Stimulated activated naive CD8-positive, alpha-beta T cell treated with anti-CD3 and anti-CD28 coated beads, Interleukin-15, amount 100 ng/mL, for 72 hours (primary cell): ENCODE measurements at regions not wholly inside any gene's neighbourhood (a gene's known extent, or its start where the extent isn't known, plus 50 kb on each side); places are given as distances from the start of the nearest gene placed in this dataset.
"Not testable (repeated sequence)": the region's sequence is repeated elsewhere in the genome, so short reads cannot be mapped to it uniquely, and the experiment has no call there.

ENCODE experiments used
- ATAC-seq: fragments of 150-1000 bp; cut with Tn5 transposase; 2 replicates; pipeline ENCODE4 v1.10.0; 2021; ENCODE audit warnings: mild to moderate bottlenecking, moderate library complexity
- DNase-seq, 2 donors: peaks; one replicate each; pipeline ENCODE4 v3.0.0; 2021 to 2022
- H3K27ac Mint-ChIP-seq, 2 donors: one replicate each; pipeline ENCODE4 v1.8.0; 2022; ENCODE audit warnings: mild to moderate bottlenecking in 2 of 2, mixed read lengths in 2 of 2, moderate library complexity in 2 of 2
- H3K27me3 Mint-ChIP-seq: one replicate; pipeline ENCODE4 v1.8.0; 2022; ENCODE audit warnings: mixed read lengths
- H3K4me1 Mint-ChIP-seq: one replicate; pipeline ENCODE4 v1.8.0; 2022; ENCODE audit warnings: mild to moderate bottlenecking, mixed read lengths
- H3K4me3 Mint-ChIP-seq, 2 donors: one replicate each; pipeline ENCODE4 v1.8.0; 2022; ENCODE audit warnings: mild to moderate bottlenecking in 2 of 2, mixed read lengths in 2 of 2, moderate library complexity in 1 of 2
- H3K9me3 Mint-ChIP-seq, 2 donors: one replicate each; pipeline ENCODE4 v1.8.0; 2022; ENCODE audit warnings: mixed read lengths in 2 of 2

GRCh38 chr4:72864898-72865297 lies 204.6 kb downstream of the COX18 start:
- Mint-ChIP-seq H3K27ac (no peak overlapping the region), H3K27me3 (no peaks in the 10 kb centered on the region), H3K9me3 (peaks cover 0 to 6% of the 10 kb centered on the region in 2 donors), H3K4me1 (no peaks in the 10 kb centered on the region), H3K4me3 (no peak overlapping the region)
- DNase-seq (no peak), ATAC-seq (no peak)

GRCh38 chr4:72864277-72864676 lies 205.2 kb downstream of the COX18 start:
- not testable (repeated sequence) for H3K27me3 Mint-ChIP-seq, H3K27ac Mint-ChIP-seq, H3K9me3 Mint-ChIP-seq, DNase-seq, H3K4me1 Mint-ChIP-seq, H3K4me3 Mint-ChIP-seq, ATAC-seq

GRCh38 chr4:72860766-72861165 lies 208.8 kb downstream of the COX18 start:
- Mint-ChIP-seq H3K9me3 (no peaks in the 10 kb centered on the region), H3K27me3 (no peaks in the 10 kb centered on the region), H3K27ac (no peak overlapping the region), H3K4me3 (no peak overlapping the region), H3K4me1 (no peaks in the 10 kb centered on the region)
- no peak for ATAC-seq
- DNase-seq = no peak

GRCh38 chr4:72858328-72858727 lies 211.2 kb downstream of the COX18 start:
- no peaks in the 10 kb centered on the region for H3K4me1 Mint-ChIP-seq
- no peak overlapping the region for H3K4me3 Mint-ChIP-seq
- ATAC-seq (peak; percentile 33), DNase-seq (no peak)
- peaks cover 0 to 11% of the 10 kb centered on the region in 2 donors for H3K9me3 Mint-ChIP-seq
- H3K27ac Mint-ChIP-seq = no peak overlapping the region
- no peaks in the 10 kb centered on the region for H3K27me3 Mint-ChIP-seq

- no peak for DNase-seq
- no peaks in the 10 kb centered on the region for H3K4me1 Mint-ChIP-seq
- H3K27me3 Mint-ChIP-seq = no peaks in the 10 kb centered on the region
- H3K4me3 Mint-ChIP-seq = no peak overlapping the region
- H3K9me3 Mint-ChIP-seq = peaks cover 0 to 11% of the 10 kb centered on the region in 2 donors
- ATAC-seq = no peak
- H3K27ac Mint-ChIP-seq = no peak overlapping the region
These were observed 211.7 kb downstream of the COX18 start for GRCh38 chr4:72857787-72858186.

- ATAC-seq = no peak
- Mint-ChIP-seq H3K27ac (no peak overlapping the region), H3K9me3 (peaks cover 0 to 11% of the 10 kb centered on the region in 2 donors)
These were observed 212.3 kb downstream of the COX18 start for GRCh38 chr4:72857216-72857615.

GRCh38 chr4:72846280-72847111 lies 223.0 kb downstream of the COX18 start:
- H3K27ac Mint-ChIP-seq = no peak overlapping the region
- H3K27me3 Mint-ChIP-seq = no peaks in the 10 kb centered on the region
- H3K4me1 Mint-ChIP-seq = no peaks in the 10 kb centered on the region
- DNase-seq = no peak
- H3K9me3 Mint-ChIP-seq = peaks cover 6 to 25% of the 10 kb centered on the region in 2 donors
- no peak for ATAC-seq
- no peak overlapping the region for H3K4me3 Mint-ChIP-seq

More at GRCh38 chr4:72857216-72857615, 212.3 kb downstream of the COX18 start:
- H3K4me3 Mint-ChIP-seq = no peak overlapping the region
- no peaks in the 10 kb centered on the region for H3K4me1 Mint-ChIP-seq
- no peak for DNase-seq
- peaks cover 3% of the 10 kb centered on the region for H3K27me3 Mint-ChIP-seq

GRCh38 chr4:72843466-72843865 lies 226.1 kb downstream of the COX18 start:
- ATAC-seq = no peak
- H3K27me3 Mint-ChIP-seq = no peaks in the 10 kb centered on the region
- peaks cover 6 to 14% of the 10 kb centered on the region in 2 donors for H3K9me3 Mint-ChIP-seq
- H3K4me3 Mint-ChIP-seq = no peak overlapping the region
- no peak for DNase-seq
- no peak overlapping the region for H3K27ac Mint-ChIP-seq
- H3K4me1 Mint-ChIP-seq = no peaks in the 10 kb centered on the region

- no peaks in the 10 kb centered on the region for H3K4me1 Mint-ChIP-seq
- H3K9me3 Mint-ChIP-seq = peaks cover 4 to 6% of the 10 kb centered on the region in 2 donors
- no peak for DNase-seq
- H3K27me3 Mint-ChIP-seq = no peaks in the 10 kb centered on the region
- no peak for ATAC-seq
- no peak overlapping the region for H3K27ac Mint-ChIP-seq
- no peak overlapping the region for H3K4me3 Mint-ChIP-seq
These were observed 227.2 kb downstream of the COX18 start for GRCh38 chr4:72842323-72842722.

GRCh38 chr4:72840166-72840565 lies 229.3 kb downstream of the COX18 start:
- H3K27ac Mint-ChIP-seq, H3K27me3 Mint-ChIP-seq, ATAC-seq, DNase-seq, H3K4me3 Mint-ChIP-seq, H3K4me1 Mint-ChIP-seq: not testable (repeated sequence)
- H3K9me3 Mint-ChIP-seq = peaks cover 8 to 11% of the 10 kb centered on the region in 2 donors

- DNase-seq (no peak), ATAC-seq (no peak)
- Mint-ChIP-seq H3K27ac (no peak overlapping the region), H3K27me3 (peaks cover 6% of the 10 kb centered on the region), H3K4me3 (no peak overlapping the region), H3K4me1 (no peaks in the 10 kb centered on the region), H3K9me3 (peaks cover 9 to 21% of the 10 kb centered on the region in 2 donors)
These were observed 240.7 kb downstream of the COX18 start for GRCh38 chr4:72828864-72829263.

GRCh38 chr4:72827968-72828367 lies 241.5 kb downstream of the COX18 start:
- H3K4me1 Mint-ChIP-seq = no peaks in the 10 kb centered on the region
- no peak overlapping the region for H3K27ac Mint-ChIP-seq
- no peak overlapping the region for H3K4me3 Mint-ChIP-seq
- peaks cover 8 to 18% of the 10 kb centered on the region in 2 donors for H3K9me3 Mint-ChIP-seq
- H3K27me3 Mint-ChIP-seq = peaks cover 6% of the 10 kb centered on the region
- no peak for ATAC-seq
- DNase-seq = no peak

GRCh38 chr4:72820107-72820506 lies 249.4 kb downstream of the COX18 start:
- no peak overlapping the region for H3K27ac Mint-ChIP-seq

GRCh38 chr4:72817012-72817411 lies 248.0 kb upstream of the ADAMTS3 start:
- DNase-seq (no peak), ATAC-seq (no peak)
- H3K9me3 Mint-ChIP-seq = no peaks in the 10 kb centered on the region
- H3K4me1 Mint-ChIP-seq = no peaks in the 10 kb centered on the region
- H3K27ac Mint-ChIP-seq = no peak overlapping the region
- H3K27me3 Mint-ChIP-seq = no peaks in the 10 kb centered on the region
- no peak overlapping the region for H3K4me3 Mint-ChIP-seq

More at GRCh38 chr4:72820107-72820506, 249.4 kb downstream of the COX18 start:
- ATAC-seq = no peak
- H3K9me3 Mint-ChIP-seq = peaks cover 0 to 1% of the 10 kb centered on the region in 2 donors
- H3K4me3 Mint-ChIP-seq = no peak overlapping the region
- no peaks in the 10 kb centered on the region for H3K4me1 Mint-ChIP-seq
- no peaks in the 10 kb centered on the region for H3K27me3 Mint-ChIP-seq
- DNase-seq = no peak

GRCh38 chr4:72814241-72814640 lies 245.2 kb upstream of the ADAMTS3 start:
- Mint-ChIP-seq H3K9me3 (no peaks in the 10 kb centered on the region), H3K4me1 (no peaks in the 10 kb centered on the region), H3K27ac (no peak overlapping the region), H3K27me3 (no peaks in the 10 kb centered on the region), H3K4me3 (no peak overlapping the region)
- ATAC-seq (no peak), DNase-seq (no peak)

- Mint-ChIP-seq H3K4me1 (no peaks in the 10 kb centered on the region), H3K27ac (no peak overlapping the region), H3K27me3 (peaks cover 10% of the 10 kb centered on the region), H3K9me3 (peaks cover 0 to 8% of the 10 kb centered on the region in 2 donors), H3K4me3 (no peak overlapping the region)
- ATAC-seq (no peak), DNase-seq (no peak)
These were observed 240.2 kb upstream of the ADAMTS3 start for GRCh38 chr4:72809208-72809607.
